ENCODE measurements at regions not wholly inside any gene's neighbourhood (a gene's known extent, or its start where the extent isn't known, plus 50 kb on each side); places are given as distances from the start of the nearest gene placed in this dataset.
"Not testable (repeated sequence)": the region's sequence is repeated elsewhere in the genome, so short reads cannot be mapped to it uniquely, and the experiment has no call there.

- DNase-seq, result not testable (repeated sequence)
Measured at GRCh38 chr17:45586651-45586934, 96.1 kb upstream of the PLEKHM1 start.

- not testable (repeated sequence) for DNase-seq
Measured at GRCh38 chr17:45592433-45592923, 102.0 kb upstream of the PLEKHM1 start.

GRCh38 chr17:45596347-45596746 lies 105.8 kb upstream of the PLEKHM1 start:
- not testable (repeated sequence) for DNase-seq

DNA sequence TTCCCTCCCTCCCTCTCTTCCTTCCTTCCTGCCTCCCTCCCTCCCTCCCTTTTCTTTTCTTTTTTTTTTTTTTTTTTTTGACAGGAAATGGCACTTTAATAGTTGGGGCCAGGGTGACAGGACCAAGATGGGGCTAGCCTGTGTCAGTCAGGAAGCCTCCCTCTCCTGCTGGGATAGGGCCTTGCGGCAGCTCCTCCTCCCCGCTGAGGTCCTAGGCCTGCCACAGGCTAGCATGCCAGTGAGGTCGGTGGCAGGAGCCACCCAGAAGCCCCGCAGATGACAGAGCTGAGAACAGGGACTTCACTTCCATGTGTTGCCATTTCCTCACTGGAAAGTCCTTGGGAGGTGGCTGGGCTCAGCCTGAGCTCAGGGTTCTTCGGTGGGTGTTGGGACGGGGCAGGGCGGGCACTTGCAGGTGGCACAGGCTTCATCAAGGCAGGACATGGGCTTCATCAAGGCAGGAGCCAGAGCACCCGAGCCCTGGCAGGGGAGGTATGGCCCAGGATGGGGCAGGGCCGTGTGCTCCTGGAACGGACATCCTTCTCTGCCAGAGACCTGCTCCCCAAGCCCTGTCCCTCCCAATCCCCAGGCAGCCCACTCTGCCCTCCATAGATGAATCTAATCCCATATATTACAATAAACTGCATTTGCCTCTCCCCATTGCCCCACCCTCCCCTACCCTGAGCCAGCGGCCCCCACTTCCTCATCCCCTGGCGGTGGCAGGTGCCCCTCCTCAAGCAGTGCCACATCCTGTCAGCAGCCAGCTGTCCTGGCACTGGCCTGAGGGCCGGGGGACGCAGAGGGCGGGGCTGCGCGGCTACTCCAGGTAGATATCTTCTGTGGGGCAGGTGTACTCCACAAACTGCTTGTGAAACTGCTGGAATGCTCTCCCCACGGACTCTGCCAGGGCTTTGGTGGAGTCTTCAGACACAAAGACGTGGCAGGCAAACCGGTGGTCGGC lies 109.8 kb upstream of the PLEKHM1 start:
- not testable (repeated sequence) for DNase-seq

- not testable (repeated sequence) for DNase-seq
Measured at GRCh38 chr17:45601013-45601412, 110.5 kb upstream of the PLEKHM1 start.

DNA sequence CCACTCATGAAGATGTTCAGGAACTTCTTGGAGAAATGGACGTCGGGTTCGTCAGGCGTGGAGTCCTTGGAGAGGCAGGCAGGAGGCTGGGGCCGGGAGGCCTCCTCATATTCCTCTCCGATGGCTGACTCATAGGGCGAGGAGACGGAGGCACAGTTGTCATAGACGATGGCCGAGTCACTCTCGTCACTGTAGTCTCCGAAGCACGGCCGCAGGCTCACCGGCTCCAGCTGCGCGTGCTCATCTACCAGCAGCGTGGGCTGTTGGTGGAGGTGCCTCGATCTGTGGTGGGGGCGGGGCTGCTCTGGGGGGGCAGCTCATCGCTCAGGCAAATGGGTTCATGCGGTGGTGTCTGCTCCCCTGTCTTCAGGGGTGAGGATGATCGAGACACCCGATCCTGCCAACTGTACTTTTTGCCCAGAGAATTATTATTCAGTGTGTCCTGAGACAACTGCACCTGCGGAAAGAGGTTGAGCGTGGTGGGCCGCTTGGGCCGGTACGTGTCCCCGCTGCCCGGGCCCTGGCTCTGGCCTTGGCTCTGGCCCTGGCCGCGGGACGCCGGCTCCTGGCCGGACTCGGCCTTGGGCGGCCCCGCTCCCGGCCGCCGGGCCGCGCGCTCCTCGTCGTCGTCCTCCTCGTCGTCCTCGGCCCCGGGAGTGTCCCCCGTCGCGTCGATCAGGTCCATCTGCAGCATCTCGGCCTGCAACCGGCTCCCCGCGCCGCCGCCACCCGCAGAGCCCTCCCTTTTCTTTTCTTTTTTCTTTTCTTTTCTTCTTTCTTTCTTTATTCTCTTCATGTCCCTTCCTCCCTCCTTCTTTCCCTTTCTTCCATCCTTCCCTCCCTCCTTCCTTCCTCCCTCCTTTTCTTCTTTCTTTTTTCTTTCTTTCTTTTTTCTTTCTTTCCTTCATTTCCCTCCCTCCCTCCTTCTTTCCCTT lies 111.4 kb upstream of the PLEKHM1 start:
- DNase-seq, result not testable (repeated sequence)

DNA sequence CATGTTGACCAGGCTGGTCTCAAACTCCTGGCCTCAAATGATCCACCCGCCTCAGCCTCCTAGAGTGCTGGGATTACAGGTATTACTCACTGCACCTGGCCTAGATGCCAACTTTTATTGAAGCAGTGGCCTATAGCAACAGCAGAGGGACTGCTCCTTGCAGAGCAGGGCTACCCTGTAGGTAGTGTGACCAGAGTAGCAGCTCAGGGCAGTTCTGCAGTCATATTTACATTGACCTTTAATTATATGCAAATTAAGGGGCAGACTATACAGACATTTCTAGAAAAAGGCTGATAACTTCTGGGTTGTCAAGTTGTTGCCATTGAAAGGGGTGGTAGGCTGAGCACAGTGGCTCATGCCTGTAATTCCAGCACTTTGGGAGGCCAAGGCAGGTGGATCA lies 115.2 kb upstream of the PLEKHM1 start:
- DNase-seq, result not testable (repeated sequence)

- not testable (repeated sequence) for DNase-seq
Measured at GRCh38 chr17:45619984-45620405, 129.5 kb upstream of the PLEKHM1 start.

DNA sequence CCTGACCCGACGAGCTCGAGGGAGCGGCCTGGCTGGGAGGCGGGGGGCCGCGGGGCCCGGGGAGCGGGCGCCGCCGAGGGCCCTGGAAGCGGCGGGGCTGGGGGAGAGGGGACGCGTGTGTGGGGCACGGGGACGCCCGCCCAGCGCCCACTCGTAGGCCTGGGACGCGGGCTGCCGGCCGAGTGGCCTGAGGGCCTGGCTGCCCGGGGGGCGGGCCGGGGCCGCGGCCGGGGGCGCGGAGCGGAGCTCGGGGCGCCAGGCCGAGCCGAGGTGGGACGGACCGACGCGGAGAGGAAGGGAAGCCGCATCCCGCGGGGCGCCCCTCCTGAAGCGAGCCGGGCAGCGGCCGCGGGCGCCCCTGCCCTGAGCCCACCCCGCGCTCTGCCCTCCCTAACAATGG lies 129.9 kb upstream of the PLEKHM1 start:
- not testable (repeated sequence) for DNase-seq

GRCh38 chr17:45621087-45621486 lies 130.6 kb upstream of the PLEKHM1 start:
- not testable (repeated sequence) for DNase-seq

- DNase-seq, result not testable (repeated sequence)
Measured at GRCh38 chr17:45622295-45622694, 131.8 kb upstream of the PLEKHM1 start.

- no peak for DNase-seq
Measured at GRCh38 chr17:45628019-45628418, 137.5 kb upstream of the PLEKHM1 start.

DNA sequence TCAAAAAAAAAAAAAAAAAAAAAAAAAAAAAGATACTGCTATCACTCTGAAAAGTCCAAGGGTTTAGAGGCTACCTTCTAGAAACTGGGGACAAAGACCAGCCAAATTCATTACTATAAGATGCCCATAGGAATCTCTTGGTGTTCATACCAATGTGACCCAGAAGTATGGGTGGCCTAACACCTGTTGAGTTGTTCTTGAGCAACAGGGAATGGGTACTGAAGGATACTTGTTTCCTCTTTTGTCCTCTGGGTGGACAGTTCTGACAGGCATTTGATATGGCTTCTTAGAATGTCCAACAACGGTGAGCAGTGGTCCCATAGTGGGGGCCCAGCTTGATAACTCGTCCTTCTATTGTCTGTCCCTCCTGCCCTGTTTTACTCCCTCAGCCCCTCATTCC lies 141.4 kb upstream of the PLEKHM1 start:
- DNase-seq, result no peak

- DNase-seq, result no peak
Measured at GRCh38 chr17:45639297-45639849, 144.7 kb upstream of the CRHR1 start.

DNA sequence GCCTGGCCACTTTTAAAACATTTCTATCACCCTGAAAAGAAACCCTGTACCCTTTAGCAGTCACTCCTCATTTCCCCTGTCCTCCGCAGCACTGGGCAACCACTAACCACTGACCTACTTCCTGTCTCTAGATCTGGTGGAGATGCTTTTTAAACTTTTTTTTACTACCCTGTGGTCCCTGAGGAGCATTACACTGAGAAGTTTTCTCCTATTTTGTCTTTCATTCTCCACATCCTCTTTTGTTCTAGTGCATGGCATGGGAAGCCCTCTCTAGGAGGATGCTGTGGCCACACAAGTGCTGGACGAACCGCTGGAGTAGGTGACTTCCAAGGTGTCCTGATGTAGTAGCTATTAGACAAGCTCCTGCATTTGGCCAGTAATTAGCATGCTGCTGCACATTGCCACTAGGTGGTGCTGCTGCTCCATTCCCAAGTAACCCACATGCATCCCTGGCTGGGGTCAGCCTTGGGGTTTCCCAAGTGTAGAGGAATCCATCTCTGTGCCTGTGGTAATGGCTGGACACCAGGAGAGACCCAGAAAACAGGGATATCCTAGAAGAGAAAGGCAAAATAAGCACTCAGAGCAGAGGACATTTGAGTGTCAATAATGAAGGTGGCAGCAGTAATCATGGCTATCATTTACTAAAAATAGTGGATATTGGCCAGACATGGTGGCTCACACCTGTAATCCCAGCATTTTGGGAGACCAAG lies 143.8 kb upstream of the CRHR1 start:
- no peak for DNase-seq

GRCh38 chr17:45641541-45641940 lies 142.6 kb upstream of the CRHR1 start:
- no peak for DNase-seq

DNA sequence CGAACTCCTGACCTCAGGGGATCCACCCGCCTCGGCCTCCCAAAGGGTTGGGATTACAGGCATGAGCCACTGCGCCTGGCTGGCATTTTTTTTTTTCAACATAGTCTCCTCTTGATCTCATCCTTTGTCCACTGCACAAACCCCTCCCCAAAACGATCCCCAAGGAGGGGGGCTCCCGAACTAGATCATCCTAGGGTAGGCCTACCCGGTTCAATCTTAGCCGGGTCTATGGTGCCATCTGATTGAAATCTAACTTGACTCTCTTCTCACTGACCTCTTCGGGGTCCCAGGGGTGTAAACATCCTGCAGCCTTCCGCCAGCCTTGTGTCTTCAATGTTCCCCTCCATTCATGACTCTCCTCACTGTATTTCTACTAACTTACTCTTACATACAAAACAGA lies 140.5 kb upstream of the CRHR1 start:
- DNase-seq, result no peak

DNA sequence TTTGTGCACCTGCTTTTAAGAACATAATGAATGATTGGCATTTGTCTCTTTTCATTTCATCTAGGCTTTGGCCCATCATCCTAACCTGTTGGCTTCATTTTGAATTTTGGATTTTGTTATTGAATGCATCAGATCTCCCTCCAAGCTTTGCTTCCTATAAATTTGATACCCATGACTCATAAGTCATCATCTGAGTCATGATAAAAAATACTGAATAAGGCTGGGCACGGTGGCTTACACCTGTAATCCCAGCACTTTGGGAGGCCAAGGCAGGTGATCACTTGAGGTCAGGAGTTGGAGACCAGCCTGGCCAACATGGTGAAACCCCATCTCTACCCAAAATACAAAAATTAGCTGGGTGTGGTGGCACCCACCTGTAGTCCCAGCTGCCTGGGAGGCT lies 139.5 kb upstream of the CRHR1 start:
- not testable (repeated sequence) for DNase-seq

DNA sequence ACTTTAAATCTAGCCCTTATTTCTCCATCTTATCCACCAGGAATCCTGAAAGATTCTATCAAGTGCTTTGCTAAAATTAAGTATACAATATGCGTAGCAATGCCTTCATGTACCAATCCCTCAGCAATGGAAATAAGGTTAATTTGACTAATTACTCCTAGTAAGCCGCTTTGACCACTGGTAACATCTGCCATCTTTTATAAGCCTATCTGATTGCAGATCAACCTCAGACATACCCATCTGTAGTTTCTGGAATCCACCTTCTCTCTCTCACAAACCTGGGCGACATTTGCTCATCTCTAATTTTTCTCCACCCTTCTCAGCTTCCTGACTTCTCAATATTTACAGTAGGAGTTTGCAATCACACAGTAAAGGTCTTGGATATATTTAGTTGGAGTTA lies 138.8 kb upstream of the CRHR1 start:
- DNase-seq, result no peak

- DNase-seq, result no peak
Measured at GRCh38 chr17:45646288-45646988, 137.7 kb upstream of the CRHR1 start.

- DNase-seq, result no peak
Measured at GRCh38 chr17:45648642-45649041, 135.5 kb upstream of the CRHR1 start.

DNA sequence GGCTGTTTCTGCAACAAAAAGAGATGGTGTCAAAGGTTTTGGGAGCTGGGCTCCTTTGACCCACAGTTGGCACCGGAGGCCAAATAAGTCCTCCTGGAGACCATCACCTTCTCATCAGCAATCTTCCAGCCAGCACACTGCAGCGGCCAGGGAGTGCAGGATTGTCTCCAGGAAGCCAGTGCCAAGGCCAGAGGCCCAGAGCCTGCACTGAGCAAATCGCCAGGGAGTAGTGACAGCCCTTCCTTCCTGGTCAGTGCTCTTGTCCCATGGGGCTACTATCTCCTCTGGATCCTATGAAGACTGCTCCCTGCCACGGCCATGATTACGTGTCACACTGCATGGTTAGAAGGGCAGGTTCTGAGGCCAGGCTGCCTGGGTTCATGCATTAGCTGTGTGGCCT lies 134.3 kb upstream of the CRHR1 start:
- DNase-seq, result no peak

Measured in NCI-H2227 treated with DMSO at 0.1 percent for 48 hours (cell line).